ENCODE measurements at regions not wholly inside any gene's neighbourhood (a gene's known extent, or its start where the extent isn't known, plus 50 kb on each side); places are given as distances from the start of the nearest gene placed in this dataset.

- ChIA-PET CTCF (interaction anchor here (1.1 to 2.1 kb wide), 2 partner anchors 80 to 198 kb away, joined by 3 to 7 read pairs; no protein-coding TSS in a partner anchor), POLR2A (no interaction called here)
- Histone ChIP-seq H3K4me1 (no peaks in the 10 kb centered on the region), H3K9me3 (peaks cover 7% of the 10 kb centered on the region; the same call in 1 of the 3 replicates), H3K4me2 (no peak overlapping the region), H3K27ac (no peak overlapping the region), H3K4me3 (no peak overlapping the region)
- TF ChIP-seq CHD4 (IDR thresholded peaks at IDR 0.05; ENCODE audit: borderline replicate concordance) (no peak), MAFK (IDR thresholded peaks at IDR 0.05; ENCODE audit: partially characterized antibody) (peak; percentile 15)
- FAIRE-seq (no peak), DNase-seq (ENCODE audit: low read depth in 1 of 2, low spot score in 1 of 2) (no peak), ATAC-seq (no peak)
- 4% methylated on average over 2 of the region's 2 CpGs for WGBS (ENCODE audit: missing lambda C conversion rate)
Observed at GRCh38 chr14:23712287-23712686, 76.1 kb downstream of the DHRS2 start.

- Histone ChIP-seq H3K4me1 (no peaks in the 10 kb centered on the region), H3K4me3 (no peak overlapping the region), H3K9me3 (0 out of 3 replicates have a peak, but pooled peaks cover 3% of the 10 kb centered on the region), H3K4me2 (no peak overlapping the region), H3K27ac (no peak overlapping the region)
- WGBS (ENCODE audit: missing lambda C conversion rate): 68% methylated on average over 10 of the region's 10 CpGs
- ChIA-PET POLR2A (no interaction called here), CTCF (interaction anchor here (0.6 to 1.4 kb wide), 3 partner anchors 53 to 340 kb away, joined by 3 read pairs; no protein-coding TSS in a partner anchor)
- FAIRE-seq: no peak
- DNase-seq (ENCODE audit: low read depth in 1 of 2, low spot score in 1 of 2): no peak
- ATAC-seq: peak in 1 of 2 experiments; percentile 43; a peak in 2 of 6 replicates
- TF ChIP-seq FOSL2 (IDR thresholded peaks at IDR 0.05) (no peak), FOSL2 (CRISPR knock-in tag; IDR thresholded peaks at IDR 0.05) (no peak), CTCF (IDR thresholded peaks at IDR 0.05) (no peak)
Observed at GRCh38 chr14:23719225-23719985, 83.2 kb downstream of the DHRS2 start.

- no peak for FAIRE-seq
- H3K27ac ChIP-seq: no peak overlapping the region
- no peak overlapping the region for H3K4me3 ChIP-seq
- H3K4me1 ChIP-seq: no peaks in the 10 kb centered on the region
- no peak overlapping the region for H3K4me2 ChIP-seq
- no peak for ATAC-seq
- DNase-seq (ENCODE audit: low read depth in 1 of 2, low spot score in 1 of 2): no peak
- no peak for TF ChIP-seq ZNF302 (CRISPR knock-in tag; IDR thresholded peaks at IDR 0.05)
- no peak for TF ChIP-seq MYC (IDR thresholded peaks at IDR 0.05; ENCODE audit: borderline replicate concordance, low read length)
- no peak for TF ChIP-seq TP53 (CRISPR knock-in tag; IDR thresholded peaks at IDR 0.05)
- CTCF ChIA-PET: interaction anchor here (0.9 kb wide), 1 partner anchor 188 kb away, joined by 3 read pairs; no protein-coding TSS in a partner anchor
- no peaks in the 10 kb centered on the region for H3K9me3 ChIP-seq
- 0% methylated on average over 1 of the region's 1 CpG for WGBS (ENCODE audit: missing lambda C conversion rate)
- POLR2A ChIA-PET: no interaction called here
Observed at GRCh38 chr14:23722675-23723074, 86.5 kb downstream of the DHRS2 start.

- Histone ChIP-seq H3K4me3 (no peak overlapping the region), H3K4me2 (no peak overlapping the region), H3K27ac (no peak overlapping the region), H3K9me3 (no peaks in the 10 kb centered on the region), H3K4me1 (no peaks in the 10 kb centered on the region)
- ChIA-PET POLR2A (no interaction called here), CTCF (interaction anchor here (10.2 kb wide), 1 partner anchor 187 kb away, joined by 180 read pairs; no protein-coding TSS in a partner anchor)
- TF ChIP-seq ZSCAN20 (CRISPR knock-in tag; IDR thresholded peaks at IDR 0.05) (no peak), EHMT2 (IDR thresholded peaks at IDR 0.05; ENCODE audit: low read depth) (no peak), SMC3 (IDR thresholded peaks at IDR 0.05) (no peak), ZC3H11A (IDR thresholded peaks at IDR 0.05) (no peak), RAD21 (conservative IDR thresholded peaks at IDR 0.05 in 1 of 2, IDR thresholded peaks at IDR 0.05 in 1 of 2) (no peak)
- DNase-seq (ENCODE audit: low read depth in 1 of 2, low spot score in 1 of 2) (no peak), FAIRE-seq (no peak), ATAC-seq (no peak)
- WGBS (ENCODE audit: missing lambda C conversion rate): 17% methylated on average over 3 of the region's 3 CpGs
Observed at GRCh38 chr14:23723911-23724310, 87.7 kb downstream of the DHRS2 start.

GRCh38 chr14:23725528-23725927 lies 89.4 kb downstream of the DHRS2 start:
- H3K27ac ChIP-seq: no peak overlapping the region
- ChIA-PET POLR2A (no interaction called here), CTCF (interaction anchor here (10.2 kb wide), 1 partner anchor 185 kb away, joined by 180 read pairs; no protein-coding TSS in a partner anchor)
- ATAC-seq (no peak), DNase-seq (ENCODE audit: low read depth in 1 of 2, low spot score in 1 of 2) (no peak), FAIRE-seq (no peak)
- no peak overlapping the region for H3K4me3 ChIP-seq
- no peaks in the 10 kb centered on the region for H3K9me3 ChIP-seq
- H3K4me2 ChIP-seq: no peak overlapping the region
- H3K4me1 ChIP-seq: no peaks in the 10 kb centered on the region
- 31% methylated on average over 3 of the region's 3 CpGs for WGBS (ENCODE audit: missing lambda C conversion rate)
- TF ChIP-seq RCOR1 (IDR thresholded peaks at IDR 0.05; ENCODE audit: low read depth, low read length) (no peak), MYC (IDR thresholded peaks at IDR 0.05; ENCODE audit: borderline replicate concordance, low read length) (no peak), KDM1A (IDR thresholded peaks at IDR 0.05; ENCODE audit: low read depth) (no peak), POLR2A (IDR thresholded peaks at IDR 0.05; ENCODE audit: low read length) (no peak), ATOH8 (CRISPR knock-in tag; IDR thresholded peaks at IDR 0.05; ENCODE audit: low read depth) (no peak), RARB (CRISPR knock-in tag; IDR thresholded peaks at IDR 0.05) (no peak), EHF (CRISPR knock-in tag; IDR thresholded peaks at IDR 0.05) (no peak), EHMT2 (IDR thresholded peaks at IDR 0.05; ENCODE audit: low read depth) (no peak), MAZ (IDR thresholded peaks at IDR 0.05; ENCODE audit: borderline replicate concordance, low read depth, low read length) (no peak), CTCF (IDR thresholded peaks at IDR 0.05) (no peak), ZSCAN20 (CRISPR knock-in tag; IDR thresholded peaks at IDR 0.05) (no peak), JUNB (IDR thresholded peaks at IDR 0.05) (no peak), HOXA7 (CRISPR knock-in tag; IDR thresholded peaks at IDR 0.05) (no peak), CEBPB (IDR thresholded peaks at IDR 0.05) (no peak)
